ENCODE measurements at regions not wholly inside any gene's neighbourhood (a gene's known extent, or its start where the extent isn't known, plus 50 kb on each side); places are given as distances from the start of the nearest gene placed in this dataset.

DNA sequence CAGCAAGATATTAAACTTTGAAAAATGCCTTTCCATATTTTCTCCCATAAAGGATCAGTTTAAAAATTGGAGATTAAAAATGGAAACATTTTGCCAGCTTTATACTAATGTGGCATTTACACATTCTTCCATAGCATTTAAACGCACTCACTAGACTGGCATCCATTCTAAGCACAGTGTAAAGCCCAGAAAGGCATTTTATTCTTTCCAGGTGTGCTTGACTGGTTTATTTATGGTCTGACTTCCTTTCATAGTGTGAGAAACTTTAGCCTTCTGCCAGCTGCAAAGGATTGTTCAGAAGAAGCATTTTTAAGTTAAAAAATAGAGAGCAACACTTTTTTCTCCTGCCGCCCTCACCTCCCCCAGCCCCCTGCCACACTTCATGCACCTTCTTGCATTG lies 271.7 kb upstream of the PSMD7 start:
- H3K27me3 ChIP-seq: no peaks in the 10 kb centered on the region
- H3K4me1 ChIP-seq: no peaks in the 10 kb centered on the region
- no peak for DNase-seq (ENCODE audit: low spot score)
- TF ChIP-seq, protein P1, sequence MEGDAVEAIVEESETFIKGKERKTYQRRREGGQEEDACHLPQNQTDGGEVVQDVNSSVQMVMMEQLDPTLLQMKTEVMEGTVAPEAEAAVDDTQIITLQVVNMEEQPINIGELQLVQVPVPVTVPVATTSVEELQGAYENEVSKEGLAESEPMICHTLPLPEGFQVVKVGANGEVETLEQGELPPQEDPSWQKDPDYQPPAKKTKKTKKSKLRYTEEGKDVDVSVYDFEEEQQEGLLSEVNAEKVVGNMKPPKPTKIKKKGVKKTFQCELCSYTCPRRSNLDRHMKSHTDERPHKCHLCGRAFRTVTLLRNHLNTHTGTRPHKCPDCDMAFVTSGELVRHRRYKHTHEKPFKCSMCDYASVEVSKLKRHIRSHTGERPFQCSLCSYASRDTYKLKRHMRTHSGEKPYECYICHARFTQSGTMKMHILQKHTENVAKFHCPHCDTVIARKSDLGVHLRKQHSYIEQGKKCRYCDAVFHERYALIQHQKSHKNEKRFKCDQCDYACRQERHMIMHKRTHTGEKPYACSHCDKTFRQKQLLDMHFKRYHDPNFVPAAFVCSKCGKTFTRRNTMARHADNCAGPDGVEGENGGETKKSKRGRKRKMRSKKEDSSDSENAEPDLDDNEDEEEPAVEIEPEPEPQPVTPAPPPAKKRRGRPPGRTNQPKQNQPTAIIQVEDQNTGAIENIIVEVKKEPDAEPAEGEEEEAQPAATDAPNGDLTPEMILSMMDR (IDR thresholded peaks at IDR 0.05): no peak
- H3K9me3 ChIP-seq: no peaks in the 10 kb centered on the region
- no peaks in the 10 kb centered on the region for H3K36me3 ChIP-seq
- H3K4me3 ChIP-seq: no peak overlapping the region
- H3K27ac ChIP-seq: no peak overlapping the region

DNA sequence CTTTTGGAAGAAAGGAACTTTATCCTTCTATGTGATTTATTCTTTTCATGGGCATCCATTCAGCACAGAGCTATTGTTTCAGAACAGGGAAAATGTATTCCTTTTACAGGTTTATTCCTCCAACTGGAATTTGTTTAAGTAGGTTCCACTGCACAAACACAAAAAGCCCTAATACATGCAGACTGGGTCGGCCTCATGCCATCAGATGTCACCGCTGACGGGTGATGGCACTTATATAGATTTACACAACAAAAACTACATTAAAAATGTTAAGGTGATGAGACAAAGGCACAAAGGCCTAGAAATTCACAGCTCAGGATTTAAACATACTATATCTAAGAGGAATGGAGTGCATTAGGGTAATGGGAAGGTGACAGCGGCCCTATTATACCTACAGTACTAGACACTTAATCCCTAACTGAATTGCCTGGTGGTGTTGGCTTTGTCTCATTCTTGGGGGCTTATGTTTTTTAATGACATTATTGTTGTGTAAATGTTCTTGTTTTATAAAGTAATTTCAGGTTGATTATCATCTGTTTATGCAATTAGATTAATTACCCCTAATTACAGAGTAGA lies 276.4 kb upstream of the PSMD7 start:
- no peak for DNase-seq (ENCODE audit: low spot score)
- H3K4me3 ChIP-seq: no peak overlapping the region
- no peaks in the 10 kb centered on the region for H3K9me3 ChIP-seq
- no peaks in the 10 kb centered on the region for H3K4me1 ChIP-seq
- TF ChIP-seq, protein P1 (IDR thresholded peaks at IDR 0.05): no peak
- no peak overlapping the region for H3K27ac ChIP-seq
- H3K36me3 ChIP-seq: no peaks in the 10 kb centered on the region
- no peaks in the 10 kb centered on the region for H3K27me3 ChIP-seq

DNA sequence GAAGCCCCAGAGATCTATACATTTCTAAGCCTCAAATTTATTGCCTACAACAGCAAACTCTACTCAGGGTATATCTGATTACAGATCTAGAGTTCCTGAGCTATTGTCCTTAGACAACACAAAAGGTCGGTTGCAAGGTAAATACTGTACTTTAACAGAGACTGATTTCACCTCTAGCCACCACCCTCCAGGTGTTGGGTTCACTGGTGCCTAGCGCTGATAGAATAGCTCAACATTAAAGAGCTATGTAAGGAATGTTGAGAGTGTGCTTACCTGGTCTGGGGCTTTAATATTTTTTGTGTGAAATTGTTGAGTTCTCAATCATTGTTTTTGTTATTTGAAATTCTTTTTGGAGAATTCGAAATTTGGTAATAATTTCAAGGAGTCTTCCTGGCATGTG lies 277.0 kb upstream of the PSMD7 start:
- H3K36me3 ChIP-seq: no peaks in the 10 kb centered on the region
- H3K4me1 ChIP-seq: no peaks in the 10 kb centered on the region
- no peaks in the 10 kb centered on the region for H3K27me3 ChIP-seq
- H3K27ac ChIP-seq: no peak overlapping the region
- no peak for DNase-seq (ENCODE audit: low spot score)
- TF ChIP-seq, protein P1 (IDR thresholded peaks at IDR 0.05): no peak
- H3K4me3 ChIP-seq: no peak overlapping the region
- no peaks in the 10 kb centered on the region for H3K9me3 ChIP-seq

DNA sequence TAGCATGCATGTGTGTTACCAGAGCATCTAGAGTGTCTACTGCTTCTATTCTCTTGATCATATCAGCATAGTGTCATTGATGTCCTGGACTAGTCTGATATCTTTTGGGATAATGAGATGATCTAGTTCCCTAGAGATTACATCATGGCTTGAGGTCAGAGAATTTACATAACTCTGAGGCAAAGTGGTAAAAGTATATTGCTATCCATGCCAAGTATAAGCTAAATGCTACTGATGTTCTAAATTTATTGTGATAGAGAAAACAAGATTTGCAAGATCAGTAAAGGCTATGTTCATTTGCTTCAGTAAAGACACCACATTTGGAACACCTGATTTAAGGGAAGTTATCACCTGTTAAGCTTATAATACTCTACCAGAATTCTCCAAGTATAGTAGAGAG lies 280.7 kb upstream of the PSMD7 start:
- H3K27ac ChIP-seq: no peak overlapping the region
- TF ChIP-seq, protein P1 (IDR thresholded peaks at IDR 0.05): no peak
- no peaks in the 10 kb centered on the region for H3K27me3 ChIP-seq

DNA sequence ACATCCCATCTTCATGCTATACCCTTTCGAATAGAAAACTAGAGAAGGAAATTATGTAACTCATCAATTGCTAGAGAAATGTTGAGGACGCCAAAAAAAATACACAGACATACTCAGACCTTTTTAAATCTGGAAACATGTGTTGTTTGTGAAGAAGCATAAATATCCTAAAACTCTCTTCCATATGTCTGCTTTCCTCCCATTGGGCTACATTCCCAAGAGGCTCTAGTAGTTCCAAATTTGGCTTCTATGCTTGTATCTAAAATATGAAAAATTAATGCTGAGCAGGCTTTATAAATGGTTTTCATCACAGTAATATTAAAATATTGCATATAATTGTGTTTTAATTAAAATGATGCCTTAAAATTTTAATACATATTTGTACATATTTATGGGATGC lies 297.9 kb upstream of the PSMD7 start:
- Histone ChIP-seq H3K4me3 (no peak overlapping the region), H3K36me3 (no peaks in the 10 kb centered on the region), H3K9me3 (peaks cover 0 to 18% of the 10 kb centered on the region in 2 donors), H3K4me1 (no peaks in the 10 kb centered on the region), H3K27ac (no peak overlapping the region), H3K27me3 (no peaks in the 10 kb centered on the region)
- DNase-seq (ENCODE audit: low spot score): no peak
- TF ChIP-seq, protein P1 (IDR thresholded peaks at IDR 0.05): no peak

More for the DNA sequence above, 280.7 kb upstream of the PSMD7 start:
- DNase-seq (ENCODE audit: low spot score): no peak
- Histone ChIP-seq H3K4me3 (no peak overlapping the region), H3K4me1 (no peaks in the 10 kb centered on the region), H3K9me3 (no peaks in the 10 kb centered on the region), H3K36me3 (no peaks in the 10 kb centered on the region)

DNA sequence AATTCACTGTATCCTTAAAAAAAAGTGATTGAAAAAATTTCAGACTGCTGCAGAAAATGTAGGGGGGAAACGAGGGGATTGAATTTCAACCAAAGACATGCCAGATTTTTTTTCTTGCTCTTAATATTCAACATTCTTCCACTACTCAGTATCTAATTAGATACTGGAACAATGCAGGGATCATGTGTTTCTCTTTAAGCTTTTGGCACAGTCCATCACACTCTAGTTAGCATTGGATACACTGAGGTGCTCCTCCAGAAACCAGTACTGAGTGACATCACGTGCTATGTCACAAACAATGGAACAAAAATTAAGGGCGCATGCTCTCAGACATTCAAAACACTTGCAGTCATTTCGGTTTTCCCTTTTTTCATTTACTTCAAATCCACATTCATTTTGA lies 298.6 kb upstream of the PSMD7 start:
- Histone ChIP-seq H3K27ac (no peak overlapping the region), H3K36me3 (no peaks in the 10 kb centered on the region), H3K4me1 (no peaks in the 10 kb centered on the region), H3K27me3 (no peaks in the 10 kb centered on the region), H3K9me3 (peaks cover 0 to 10% of the 10 kb centered on the region in 2 donors), H3K4me3 (no peak overlapping the region)
- no peak for DNase-seq (ENCODE audit: low spot score)
- TF ChIP-seq, protein P1 (IDR thresholded peaks at IDR 0.05): no peak
